ENCODE measurements at regions not wholly inside any gene's neighbourhood (a gene's known extent, or its start where the extent isn't known, plus 50 kb on each side); places are given as distances from the start of the nearest gene placed in this dataset.

GRCh38 chr18:55663891-55664290 is 75.9 kb upstream of the TCF4 start:
- peaks cover 2% of the 10 kb centered on the region for H3K36me3 Mint-ChIP-seq (ENCODE audit: low read depth)

GRCh38 chr18:55658598-55658997 is 70.6 kb upstream of the TCF4 start:
- no peak for TF ChIP-seq CTCF (IDR thresholded peaks at IDR 0.05)
- Mint-ChIP-seq H3K27me3 (ENCODE audit: low read depth) (peaks cover 4% of the 10 kb centered on the region), H3K4me3 (ENCODE audit: unreplicated experiment) (no peak overlapping the region), H3K27ac (ENCODE audit: unreplicated experiment) (no peak overlapping the region), H3K36me3 (ENCODE audit: low read depth) (peaks cover 2% of the 10 kb centered on the region), H3K9me3 (ENCODE audit: low read depth) (no peaks in the 10 kb centered on the region), H3K4me1 (ENCODE audit: low read depth) (no peaks in the 10 kb centered on the region)
- no peak for DNase-seq (ENCODE audit: low spot score)

More at GRCh38 chr18:55663891-55664290, 75.9 kb upstream of the TCF4 start:
- Mint-ChIP-seq H3K27ac (ENCODE audit: unreplicated experiment) (no peak overlapping the region), H3K9me3 (ENCODE audit: low read depth) (no peaks in the 10 kb centered on the region), H3K4me3 (ENCODE audit: unreplicated experiment) (no peak overlapping the region), H3K27me3 (ENCODE audit: low read depth) (peaks cover 2% of the 10 kb centered on the region), H3K4me1 (ENCODE audit: low read depth) (no peaks in the 10 kb centered on the region)
- no peak for DNase-seq (ENCODE audit: low spot score)
- no peak for TF ChIP-seq CTCF (IDR thresholded peaks at IDR 0.05)

GRCh38 chr18:55657572-55658331 is 69.8 kb upstream of the TCF4 start:
- no peak overlapping the region for H3K27ac Mint-ChIP-seq (ENCODE audit: unreplicated experiment)
- peaks cover 2% of the 10 kb centered on the region for H3K36me3 Mint-ChIP-seq (ENCODE audit: low read depth)
- H3K27me3 Mint-ChIP-seq (ENCODE audit: low read depth): peaks cover 4% of the 10 kb centered on the region
- no peak for DNase-seq (ENCODE audit: low spot score)
- H3K4me1 Mint-ChIP-seq (ENCODE audit: low read depth): no peaks in the 10 kb centered on the region
- no peak overlapping the region for H3K4me3 Mint-ChIP-seq (ENCODE audit: unreplicated experiment)
- H3K9me3 Mint-ChIP-seq (ENCODE audit: low read depth): no peaks in the 10 kb centered on the region
- no peak for TF ChIP-seq CTCF (IDR thresholded peaks at IDR 0.05)

GRCh38 chr18:55654986-55655385 is 67.0 kb upstream of the TCF4 start:
- Mint-ChIP-seq H3K4me3 (ENCODE audit: unreplicated experiment) (no peak overlapping the region), H3K27ac (ENCODE audit: unreplicated experiment) (no peak overlapping the region), H3K36me3 (ENCODE audit: low read depth) (peaks cover 2% of the 10 kb centered on the region), H3K4me1 (ENCODE audit: low read depth) (peaks cover 12% of the 10 kb centered on the region), H3K9me3 (ENCODE audit: low read depth) (no peaks in the 10 kb centered on the region), H3K27me3 (ENCODE audit: low read depth) (peaks cover 2% of the 10 kb centered on the region)
- TF ChIP-seq CTCF (IDR thresholded peaks at IDR 0.05): no peak
- DNase-seq (ENCODE audit: low spot score): no peak

- no peak overlapping the region for H3K4me3 Mint-ChIP-seq (ENCODE audit: unreplicated experiment)
- H3K4me1 Mint-ChIP-seq (ENCODE audit: low read depth): peaks cover 12% of the 10 kb centered on the region
- no peak for DNase-seq (ENCODE audit: low spot score)
- H3K36me3 Mint-ChIP-seq (ENCODE audit: low read depth): no peaks in the 10 kb centered on the region
- H3K9me3 Mint-ChIP-seq (ENCODE audit: low read depth): no peaks in the 10 kb centered on the region
- peaks cover 2% of the 10 kb centered on the region for H3K27me3 Mint-ChIP-seq (ENCODE audit: low read depth)
- no peak for TF ChIP-seq CTCF (IDR thresholded peaks at IDR 0.05)
- H3K27ac Mint-ChIP-seq (ENCODE audit: unreplicated experiment): no peak overlapping the region
Measured at GRCh38 chr18:55651236-55651635, 63.2 kb upstream of the TCF4 start.
